Mammary epithelial cell (primary cell): ENCODE measurements at regions not wholly inside any gene's neighbourhood (a gene's known extent, or its start where the extent isn't known, plus 50 kb on each side); places are given as distances from the start of the nearest gene placed in this dataset.

ENCODE experiments used
- CTCF ChIP-seq, 2 donors: IDR thresholded peaks in 1 of 2; conservative IDR thresholded peaks in 1 of 2; 2 replicates each; pipeline ENCODE4 v1.5.1; 2011 to 2012; ENCODE audit warnings: inconsistent platforms in 2 of 2, low read length in 2 of 2, mild to moderate bottlenecking in 2 of 2, control low read depth in 1 of 2, low read depth in 1 of 2; ENCODE audit not compliant: insufficient read depth in 1 of 2; ENCODE audit errors: extremely low read depth in 1 of 2
- EZH2 ChIP-seq: IDR thresholded peaks from 2 replicates; pipeline ENCODE4 v1.6.1; 2012; ENCODE audit warnings: low read length, inconsistent platforms, borderline replicate concordance

GRCh38 chr2:138424436-138425140 lies 77.0 kb upstream of the SPOPL start:
- TF ChIP-seq CTCF (conservative IDR thresholded peaks at IDR 0.05 in 1 of 2, IDR thresholded peaks at IDR 0.05 in 1 of 2; ENCODE audit: extremely low read depth in 1 of 2, insufficient read depth in 1 of 2, low read depth in 1 of 2, low read length in 2 of 2) (no peak), EZH2 (no peak)
